Stimulated activated CD8-positive, alpha-beta memory T cell treated with anti-CD3 and anti-CD28 coated beads, Interleukin-12 subunit alpha, Interleukin-12 subunit beta, amount 100 ng/mL, for 1 hour (primary cell): ENCODE measurements at regions not wholly inside any gene's neighbourhood (a gene's known extent, or its start where the extent isn't known, plus 50 kb on each side); places are given as distances from the start of the nearest gene placed in this dataset.
"Not testable (repeated sequence)": the region's sequence is repeated elsewhere in the genome, so short reads cannot be mapped to it uniquely, and the experiment has no call there.

Experiments
- DNase-seq: peaks from one replicate; pipeline ENCODE4 v3.0.0-alpha.2; 2020; ENCODE audit warnings: low read depth

GRCh38 chr18:59848002-59848401 is 51.8 kb upstream of the PMAIP1 start:
- DNase-seq, result no peak

GRCh38 chr18:59847491-59847846 is 52.3 kb upstream of the PMAIP1 start:
- DNase-seq, result not testable (repeated sequence)

- no peak for DNase-seq
These were observed 52.8 kb upstream of the PMAIP1 start for GRCh38 chr18:59846814-59847490.

DNA sequence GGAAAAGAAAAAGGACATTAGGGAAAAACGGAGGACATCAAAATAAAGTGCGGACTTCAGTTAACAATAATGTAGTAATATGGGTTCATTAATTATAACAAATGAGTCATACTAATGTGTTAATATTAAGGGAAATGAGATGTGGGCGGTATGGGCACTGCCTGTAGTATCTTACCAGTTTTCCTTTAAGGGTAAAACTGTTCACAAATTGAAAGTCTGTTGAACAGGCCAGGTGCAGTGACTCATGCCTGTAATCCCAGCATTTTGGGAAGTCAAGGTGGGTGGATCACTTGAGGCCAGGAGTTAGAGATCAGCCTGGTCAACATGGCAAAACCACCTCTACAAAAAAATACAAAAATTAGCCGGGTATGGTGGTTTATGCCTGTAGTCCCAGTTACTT is 56.8 kb upstream of the PMAIP1 start:
- DNase-seq, result no peak

DNA sequence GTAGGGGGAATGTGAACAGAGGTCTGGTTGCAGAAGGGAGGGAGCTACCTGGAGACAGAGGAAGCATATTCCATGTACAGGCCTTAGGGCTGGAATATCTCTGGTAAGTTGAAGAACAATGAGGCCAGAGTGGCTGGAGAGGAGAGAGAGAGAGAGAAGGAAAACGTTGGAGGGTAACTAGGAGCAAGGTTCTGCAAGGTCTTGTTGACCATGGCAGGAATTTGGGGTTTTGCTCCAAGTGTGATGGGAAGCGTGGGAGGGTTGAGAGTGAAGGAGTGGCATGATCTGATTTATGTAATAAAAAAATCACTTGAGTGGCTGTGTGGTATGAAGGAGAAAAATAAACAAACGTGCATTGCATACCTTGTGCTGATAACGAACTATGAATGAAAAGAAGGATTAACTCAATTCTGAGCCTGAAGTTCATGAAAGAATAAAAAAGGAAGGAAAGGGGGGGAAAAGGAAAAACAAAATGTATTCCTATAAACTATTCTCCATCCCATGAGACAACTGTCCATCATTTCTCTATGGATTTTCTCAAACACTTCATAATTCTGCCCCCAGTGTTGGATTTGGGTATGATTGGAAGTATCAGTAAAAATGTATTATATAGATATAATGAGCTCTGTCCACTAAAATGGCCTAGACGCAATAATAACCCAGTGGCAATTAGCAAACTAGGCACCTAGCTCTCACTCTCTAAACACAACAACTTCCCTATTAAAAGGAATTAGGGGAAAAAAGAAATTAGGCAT is 59.7 kb upstream of the PMAIP1 start:
- no peak for DNase-seq

DNA sequence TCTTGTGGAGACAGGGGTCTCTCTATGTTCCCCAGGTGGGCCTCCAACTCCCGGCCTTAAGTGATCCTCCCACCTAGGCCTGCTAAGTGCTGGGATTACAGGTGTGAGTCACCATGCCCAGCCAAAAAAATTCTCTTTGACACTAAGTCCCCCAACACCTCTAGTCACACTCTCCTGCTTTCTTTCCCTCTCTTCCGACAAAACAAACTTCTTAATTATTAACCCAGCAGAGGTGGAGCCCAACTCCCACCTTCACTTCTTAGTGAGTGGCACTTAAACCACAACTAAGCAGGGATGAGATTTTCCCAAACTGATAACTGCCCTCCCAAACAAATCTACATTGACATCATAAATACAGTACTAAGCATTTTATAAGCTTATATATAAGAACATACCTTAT is 60.5 kb upstream of the PMAIP1 start:
- no peak for DNase-seq

- DNase-seq, result peak; percentile 32
These were observed 62.2 kb upstream of the PMAIP1 start for GRCh38 chr18:59837586-59837985.

GRCh38 chr18:59835605-59836379 is 64.0 kb upstream of the PMAIP1 start:
- DNase-seq, result no peak

- DNase-seq, result no peak
These were observed 65.5 kb upstream of the PMAIP1 start for GRCh38 chr18:59834267-59834666.

DNA sequence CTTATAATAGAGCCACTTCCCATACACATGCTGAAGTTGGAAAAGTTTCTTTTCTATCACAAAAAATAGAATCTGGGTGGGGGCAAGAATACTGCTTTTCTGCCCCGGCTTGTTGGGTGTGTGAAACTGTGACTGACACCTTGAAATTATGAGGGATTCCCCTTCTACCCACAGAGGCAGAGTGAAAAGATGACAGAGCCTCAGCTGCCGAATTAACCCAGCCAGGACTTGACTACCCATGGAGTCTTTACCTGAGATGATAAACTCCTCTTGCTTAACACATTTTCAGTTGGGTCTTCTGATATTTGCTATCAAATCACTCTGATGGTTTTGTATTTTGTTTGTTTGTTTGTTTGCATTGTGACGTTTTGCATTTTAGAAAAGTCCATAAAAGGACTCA is 66.0 kb upstream of the PMAIP1 start:
- no peak for DNase-seq

GRCh38 chr18:59823596-59824195 is 76.1 kb upstream of the PMAIP1 start:
- no peak for DNase-seq

DNA sequence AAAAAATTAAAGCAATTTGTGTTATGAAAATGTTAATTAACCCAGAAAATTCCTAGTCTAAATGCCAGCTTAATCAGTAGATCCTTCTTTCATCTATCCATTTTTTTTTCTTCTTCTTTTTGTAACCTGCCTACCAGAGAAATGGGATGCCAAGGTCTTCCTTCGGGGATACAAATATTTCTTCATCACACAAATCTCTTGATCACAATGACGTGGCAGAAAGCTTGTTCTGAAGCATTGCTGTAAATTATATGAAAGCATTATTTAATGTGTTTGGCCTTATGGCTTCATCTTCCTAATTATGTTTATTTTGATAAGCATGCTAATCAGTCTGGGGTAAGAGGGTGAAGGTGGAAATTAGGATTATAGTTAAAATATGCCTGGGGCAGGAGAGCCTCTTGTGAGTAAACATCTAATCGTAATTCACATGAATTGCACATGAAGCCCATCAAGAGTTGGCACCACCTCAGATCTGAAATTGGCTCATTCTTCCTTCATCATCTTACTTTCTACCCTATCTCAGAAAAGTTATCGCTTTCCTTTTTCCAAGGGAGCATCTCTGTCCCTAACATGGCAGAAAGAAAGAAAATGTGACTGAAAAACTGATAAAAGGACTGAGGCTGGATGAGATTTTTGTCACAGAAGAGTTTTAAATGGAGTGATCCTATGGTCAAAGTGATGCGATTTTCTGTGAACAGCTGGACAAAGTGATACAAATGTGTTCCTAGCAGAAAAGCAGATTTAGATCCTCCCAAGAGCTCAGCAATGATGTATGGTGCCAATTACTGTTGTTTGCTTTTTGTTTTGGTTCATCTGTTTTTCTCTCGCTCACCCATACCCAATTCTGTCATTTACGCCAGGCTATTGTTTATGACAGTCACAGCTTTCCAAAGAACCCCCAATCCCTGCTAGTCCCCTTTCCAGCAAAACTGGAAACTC is 76.9 kb upstream of the PMAIP1 start:
- DNase-seq, result no peak

- no peak for DNase-seq
These were observed 77.8 kb upstream of the PMAIP1 start for GRCh38 chr18:59821983-59822382.

DNA sequence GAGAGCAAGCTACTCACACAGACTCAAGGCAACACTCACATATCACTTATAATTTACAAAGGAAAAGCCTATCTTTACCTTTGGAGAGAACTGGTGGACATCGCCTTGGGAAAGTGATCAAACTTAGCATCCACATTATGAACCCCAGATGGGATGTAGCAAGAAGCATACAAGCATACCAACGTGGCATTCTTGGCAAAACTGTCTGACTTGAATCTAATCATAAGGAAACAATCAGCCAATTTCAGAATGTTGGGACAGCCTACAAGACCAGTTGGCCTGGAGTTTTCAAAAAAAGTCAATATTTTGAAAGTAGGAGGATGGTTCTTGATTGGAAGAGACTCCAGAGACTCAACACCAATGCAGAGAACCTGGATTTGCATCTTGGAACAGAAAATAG is 79.1 kb upstream of the PMAIP1 start:
- no peak for DNase-seq

DNA sequence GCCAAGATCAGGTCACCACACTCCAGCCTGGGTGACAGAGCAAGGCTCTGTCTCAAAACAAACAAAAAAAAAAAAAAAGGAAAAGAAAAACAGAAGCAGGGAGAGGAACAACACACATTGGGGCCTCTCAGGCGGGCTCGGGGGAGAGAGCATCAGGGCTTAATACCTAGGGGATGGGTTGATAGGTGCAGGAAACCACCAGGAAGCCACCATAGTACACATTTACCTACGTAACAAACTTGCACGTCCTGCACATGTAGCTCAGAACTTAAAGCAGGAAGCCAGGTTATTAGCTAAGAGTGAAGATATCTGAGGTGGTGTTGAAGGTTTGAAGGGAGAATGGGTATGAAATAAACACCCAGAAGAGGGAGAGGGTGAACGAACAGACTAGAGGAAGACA is 81.0 kb upstream of the PMAIP1 start:
- no peak for DNase-seq

- DNase-seq, result no peak
These were observed 84.9 kb upstream of the PMAIP1 start for GRCh38 chr18:59814891-59815290.

DNA sequence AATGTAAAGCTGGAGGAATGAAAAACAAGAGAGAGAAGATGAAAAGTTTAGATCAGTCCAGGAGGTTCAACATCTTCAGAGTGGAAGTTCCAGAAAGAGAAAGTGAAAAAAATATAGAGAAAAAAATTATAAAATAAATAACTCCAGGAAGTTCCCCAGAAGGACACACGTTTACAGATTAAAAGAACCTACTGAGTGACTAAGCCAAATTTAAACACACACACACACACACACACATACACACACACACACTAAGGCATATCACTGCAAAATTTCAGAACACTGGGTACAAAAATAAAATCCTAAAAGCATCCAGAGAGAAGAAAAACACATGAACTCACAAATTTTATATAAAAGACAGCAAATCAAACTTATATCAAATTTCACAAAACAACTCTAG is 85.9 kb upstream of the PMAIP1 start:
- DNase-seq, result no peak

- DNase-seq, result no peak
These were observed 88.9 kb upstream of the PMAIP1 start for GRCh38 chr18:59810735-59811520.

DNA sequence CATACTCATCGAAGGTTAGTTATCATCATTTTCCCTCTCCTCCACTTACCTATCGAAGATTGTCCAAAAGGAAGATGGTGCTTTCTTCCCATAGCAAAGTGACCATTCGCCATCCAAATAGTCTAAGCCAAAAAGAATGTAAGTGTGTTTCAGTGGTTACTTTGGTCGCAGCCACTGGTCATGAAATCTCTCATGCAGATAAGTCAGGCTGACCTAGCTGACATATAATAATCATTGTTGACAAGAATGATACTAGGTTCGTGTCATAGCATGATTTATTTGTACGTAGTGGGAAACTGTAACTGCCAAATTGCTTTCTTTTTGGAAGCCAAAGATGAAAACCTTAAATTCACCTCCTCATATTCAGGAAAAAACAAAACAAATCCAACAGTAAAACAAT is 89.6 kb upstream of the PMAIP1 start:
- DNase-seq, result no peak

GRCh38 chr18:59802031-59802430 is 97.8 kb upstream of the PMAIP1 start:
- no peak for DNase-seq

DNA sequence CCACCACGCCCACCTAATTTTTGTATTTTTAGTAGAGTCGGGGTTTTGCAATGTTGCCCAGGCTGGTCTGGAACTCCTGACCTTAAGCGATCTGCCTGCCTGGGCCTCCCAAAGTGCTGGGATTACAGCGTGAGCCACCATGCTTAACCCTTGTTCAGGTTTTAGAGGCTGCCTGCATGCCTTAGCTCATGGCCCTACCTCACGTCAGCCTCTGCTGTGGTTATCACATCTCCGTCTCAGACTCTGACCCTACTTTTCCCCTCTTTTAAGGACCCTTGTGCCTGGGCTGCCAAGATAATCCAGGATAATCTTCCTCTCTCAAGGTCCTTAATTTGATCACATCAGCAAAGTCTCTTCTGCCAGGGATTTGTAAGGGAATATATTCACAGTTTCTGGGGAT is 98.2 kb upstream of the PMAIP1 start:
- DNase-seq, result no peak
